Spleen (tissue), 11 donors: ENCODE measurements at regions not wholly inside any gene's neighbourhood (a gene's known extent, or its start where the extent isn't known, plus 50 kb on each side); places are given as distances from the start of the nearest gene placed in this dataset.

ENCODE experiments used
- DNase-seq: peaks from one replicate; pipeline ENCODE4 v3.0.0-alpha.2; 2020
- H3K27ac ChIP-seq, 8 donors: fragments of 200-600 bp; sonication (generic) in 7 of 8; 1 replicate in 4 of 8; 2 replicates in 4 of 8; pipeline versions ENCODE4 v1.5.0 to v1.8.0; 2016 to 2021; ENCODE audit warnings: inconsistent platforms in 4 of 8, mild to moderate bottlenecking in 4 of 8, moderate library complexity in 1 of 8
- H3K27me3 ChIP-seq, 7 donors: fragments of 200-600 bp; sonication (generic) in 6 of 7; replicated peaks in 1 of 7; 1 replicate in 4 of 7; 2 replicates in 3 of 7; pipeline versions ENCODE4 v1.5.0 to v1.8.0; 2016 to 2021; ENCODE audit warnings: inconsistent platforms in 3 of 7, mild to moderate bottlenecking in 1 of 7
- H3K36me3 ChIP-seq, 6 donors: fragments of 200-600 bp; sonication (generic) in 5 of 6; 1 replicate in 4 of 6; 2 replicates in 2 of 6; pipeline versions ENCODE4 v1.5.0 to v1.8.0; 2016 to 2021; ENCODE audit warnings: inconsistent platforms in 2 of 6
- H3K4me1 ChIP-seq, 6 donors: fragments of 200-600 bp; sonication (generic) in 5 of 6; 1 replicate in 3 of 6; 2 replicates in 3 of 6; pipeline versions ENCODE4 v1.5.0 to v1.8.0; 2016 to 2021; ENCODE audit warnings: inconsistent platforms in 3 of 6
- H3K4me3 ChIP-seq, 8 donors: fragments of 200-600 bp; sonication (generic) in 7 of 8; 1 replicate in 4 of 8; 2 replicates in 4 of 8; pipeline versions ENCODE4 v1.5.0 to v1.8.0; 2016 to 2021; ENCODE audit warnings: inconsistent platforms in 4 of 8, mild to moderate bottlenecking in 4 of 8, moderate library complexity in 2 of 8
- H3K9me3 ChIP-seq, 8 donors: fragments of 200-600 bp; sonication (generic) in 7 of 8; 1 replicate in 4 of 8; 2 replicates in 4 of 8; pipeline versions ENCODE4 v1.5.0 to v1.8.0; 2016 to 2021; ENCODE audit warnings: inconsistent platforms in 4 of 8
- CTCF ChIP-seq, 11 experiments: fragments of 200-600 bp in 7 of 11; fragments of 450-650 bp in 4 of 11; sonication (generic) in 4 of 11; IDR thresholded peaks in 8 of 11; conservative IDR thresholded peaks in 3 of 11; 1 replicate in 7 of 11; 2 replicates in 4 of 11; pipeline versions ENCODE4 v1.4.0 to v1.8.0; 2016 to 2021; ENCODE audit warnings: antibody characterized with exemption in 11 of 11, inconsistent platforms in 4 of 11, mild to moderate bottlenecking in 1 of 11
- POLR2A ChIP-seq, 3 donors: fragments of 450-650 bp; IDR thresholded peaks; one replicate each; pipeline ENCODE4 v1.5.1; 2017; ENCODE audit warnings: antibody characterized with exemption in 3 of 3, mild to moderate bottlenecking in 1 of 3
- POLR2AphosphoS5 ChIP-seq, 3 donors: sonication (generic); formaldehyde crosslinking; IDR thresholded peaks; one replicate each; pipeline ENCODE4 v1.5.1; 2017; ENCODE audit warnings: antibody characterized with exemption in 3 of 3
- WGBS, 5 donors: extraction: QIAGEN DNeasy Blood & Tissue Kit in 3 of 5; methylation state at CpG; one replicate each; pipeline versions ENCODE4 v1.1.5 to v1.1.7; 2013 to 2018; 5-methylcytosine and 5-hydroxymethylcytosine counted together
- intact Hi-C: fragments of 100-400 bp; cut with DNase I; formaldehyde crosslinking; loops from one replicate; pipeline ENCODE4 v1.15.0; 2023; ENCODE audit warnings: low total_unique reads
- donor health status: healthy with polysubstance abuse.
- donor health status: DM: no; HTN: no; CAD: no; lungs with moderate emphysema.
- donor health status: DM: no; HTN: no; CAD: no.
- donor health status: Bipolar disorder and iron deficiency.
- donor health status: healthy.
- donor health status: DM: no; HTN: no; CAD: no.
- donor health status: DM: yes; HTN: yes; CAD: no.

DNA sequence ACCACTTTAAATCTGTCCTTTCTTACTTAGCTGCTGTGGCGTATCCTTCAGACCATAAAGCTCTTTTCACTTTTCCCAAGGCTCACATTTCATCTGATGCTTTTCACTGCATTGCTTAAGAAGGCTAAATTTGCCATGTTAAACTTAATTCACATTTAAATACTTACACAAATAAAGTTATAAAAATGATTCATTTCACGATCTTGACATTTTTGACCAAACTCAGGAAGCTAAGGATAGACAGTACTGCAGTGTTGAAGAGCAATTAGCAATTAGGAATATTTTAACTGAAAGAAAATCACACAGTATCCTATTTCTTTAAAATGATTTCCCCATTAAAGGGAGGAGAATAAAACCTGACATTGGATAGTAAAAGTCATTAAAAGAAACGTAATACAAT is 1038.6 kb downstream of the STPG2 start:
- DNase-seq: no peak
- no peak overlapping the region for H3K4me3 ChIP-seq

DNA sequence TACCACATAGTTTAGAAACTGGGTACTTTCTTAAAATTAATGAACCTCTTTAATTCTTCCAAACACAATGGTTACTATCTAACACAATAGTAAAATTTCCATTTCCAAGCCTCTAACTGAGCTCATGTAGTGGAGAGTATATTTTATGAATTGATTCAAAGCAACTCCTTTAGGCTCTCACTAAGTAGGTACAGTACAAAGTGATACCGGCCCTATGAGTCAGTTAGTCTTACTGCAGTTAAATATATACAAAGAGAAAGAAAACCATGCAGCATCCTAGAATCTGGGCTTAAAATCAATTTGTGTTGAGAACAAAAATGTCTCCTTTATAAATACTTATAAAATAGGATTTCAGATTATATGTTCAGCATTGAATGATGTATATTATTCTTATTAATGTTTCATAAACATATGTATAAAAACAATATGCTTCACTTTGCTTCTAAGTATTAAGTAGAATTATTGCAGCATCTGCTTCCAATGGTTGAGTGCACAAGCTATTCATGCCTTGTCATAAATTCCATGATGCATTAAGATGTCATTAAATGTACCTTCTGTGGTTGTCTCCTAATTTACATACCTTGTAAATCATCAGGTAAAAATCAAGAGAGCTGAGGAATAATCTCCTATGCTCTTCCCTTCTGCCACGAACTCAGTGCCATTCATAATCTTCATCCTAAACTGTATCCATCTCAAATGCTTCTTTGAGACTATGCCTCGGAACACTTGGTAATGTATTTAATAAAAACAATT is 1037.8 kb downstream of the STPG2 start:
- intact Hi-C loops: no loop called here
- Histone ChIP-seq H3K36me3 (no peaks in the 10 kb centered on the region), H3K27ac (no peak overlapping the region), H3K27me3 (no peaks in the 10 kb centered on the region), H3K4me1 (no peaks in the 10 kb centered on the region), H3K4me3 (no peak overlapping the region), H3K9me3 (peaks cover 0 to 6% (median 0%) of the 10 kb centered on the region in 8 donors)
- no peak for DNase-seq
- no peak for TF ChIP-seq CTCF (IDR thresholded peaks at IDR 0.05 in 8 of 11, conservative IDR thresholded peaks at IDR 0.05 in 3 of 11)
- TF ChIP-seq POLR2AphosphoS5 (IDR thresholded peaks at IDR 0.05): no peak
- TF ChIP-seq POLR2A (IDR thresholded peaks at IDR 0.05): no peak
- WGBS, 5 donors: 68 to 88% (median 74%) methylated on average over 3 of the region's 3 CpGs

More for the DNA sequence above, 1038.6 kb downstream of the STPG2 start:
- Histone ChIP-seq H3K4me1 (no peaks in the 10 kb centered on the region), H3K27me3 (no peaks in the 10 kb centered on the region), H3K36me3 (no peaks in the 10 kb centered on the region), H3K9me3 (peaks cover 0 to 5% (median 0%) of the 10 kb centered on the region in 8 donors), H3K27ac (no peak overlapping the region)
- WGBS, 5 donors: 74 to 84% (median 76%) methylated on average over 3 of the region's 3 CpGs
- intact Hi-C loops: no loop called here
- TF ChIP-seq POLR2A (IDR thresholded peaks at IDR 0.05) (no peak), CTCF (IDR thresholded peaks at IDR 0.05 in 8 of 11, conservative IDR thresholded peaks at IDR 0.05 in 3 of 11) (no peak), POLR2AphosphoS5 (IDR thresholded peaks at IDR 0.05) (no peak)

GRCh38 chr4:97106161-97106560 is 1037.1 kb downstream of the STPG2 start:
- no peak for DNase-seq
- TF ChIP-seq CTCF (IDR thresholded peaks at IDR 0.05 in 8 of 11, conservative IDR thresholded peaks at IDR 0.05 in 3 of 11): no peak
- no peak for TF ChIP-seq POLR2AphosphoS5 (IDR thresholded peaks at IDR 0.05)
- TF ChIP-seq POLR2A (IDR thresholded peaks at IDR 0.05): no peak

GRCh38 chr4:97110506-97110905 is 1032.8 kb downstream of the STPG2 start:
- no peak for DNase-seq
- H3K4me1 ChIP-seq: no peaks in the 10 kb centered on the region
- no peak overlapping the region for H3K27ac ChIP-seq
- 55 to 83% (median 78%) methylated on average over 1 of the region's 1 CpG for WGBS, 5 donors
- no peaks in the 10 kb centered on the region for H3K36me3 ChIP-seq
- intact Hi-C loops: no loop called here
- H3K27me3 ChIP-seq: no peaks in the 10 kb centered on the region
- no peak for TF ChIP-seq POLR2AphosphoS5 (IDR thresholded peaks at IDR 0.05)
- no peak for TF ChIP-seq POLR2A (IDR thresholded peaks at IDR 0.05)
- no peak for TF ChIP-seq CTCF (IDR thresholded peaks at IDR 0.05 in 8 of 11, conservative IDR thresholded peaks at IDR 0.05 in 3 of 11)
- H3K9me3 ChIP-seq: peaks cover 0 to 6% (median 0%) of the 10 kb centered on the region in 8 donors
- H3K4me3 ChIP-seq: no peak overlapping the region

More at GRCh38 chr4:97106161-97106560, 1037.1 kb downstream of the STPG2 start:
- intact Hi-C loops: no loop called here
- Histone ChIP-seq H3K4me1 (no peaks in the 10 kb centered on the region), H3K27ac (no peak overlapping the region), H3K36me3 (no peaks in the 10 kb centered on the region), H3K4me3 (no peak overlapping the region), H3K27me3 (no peaks in the 10 kb centered on the region), H3K9me3 (peaks cover 0 to 6% (median 0%) of the 10 kb centered on the region in 8 donors)
